Panc1 (cell line): ENCODE measurements at regions not wholly inside any gene's neighbourhood (a gene's known extent, or its start where the extent isn't known, plus 50 kb on each side); places are given as distances from the start of the nearest gene placed in this dataset.

Experiments used
- ATAC-seq: fragments of 200-7000 bp; cut with Tn5 transposase; 2 replicates; pipeline ENCODE4 v1.9.1; 2020; ENCODE audit warnings: mild to moderate bottlenecking, moderate library complexity
- BruUV-seq: library from RNA; stranded (reverse); fragments of 400-500 nt; replicated peaks from 2 replicates; lab custom pipeline; 2021; lab: Mats Ljungman, UMichigan
- CTCF ChIA-PET: fragments of 300-600 bp; sonication (Branson Sonifier 250); formaldehyde crosslinking; loops from one replicate; lab custom pipeline; 2022; ENCODE audit warnings: antibody characterized with exemption; lab: Charles Lee
- POLR2A ChIA-PET: fragments of 300-600 bp; sonication (Branson Sonifier 250); formaldehyde crosslinking; loops from one replicate; lab custom pipeline; 2022; ENCODE audit warnings: antibody characterized with exemption; lab: Charles Lee
- DNase-seq: peaks from one replicate; pipeline ENCODE4 v3.0.0-alpha.2; 2010; ENCODE audit warnings: low read depth, low spot score
- H3K27ac ChIP-seq: 2 replicates; pipeline ENCODE4 v1.5.1; 2011; ENCODE audit warnings: mild to moderate bottlenecking, low read length, inconsistent platforms
- H3K27me3 ChIP-seq: fragments of 200-500 bp; sonication (Bioruptor generic); 2 replicates; pipeline ENCODE4 v1.6.0; 2014; ENCODE audit warnings: low read length, inconsistent platforms; ENCODE audit not compliant: control insufficient read depth, insufficient read depth
- H3K36me3 ChIP-seq: fragments of 200-500 bp; sonication (Bioruptor generic); 2 replicates; pipeline ENCODE4 v1.5.1; 2014; ENCODE audit warnings: inconsistent platforms, mild to moderate bottlenecking, low read length, moderate library complexity; ENCODE audit not compliant: control insufficient read depth, insufficient read depth
- H3K4me1 ChIP-seq: 2 replicates; pipeline ENCODE4 v1.5.1; 2011; ENCODE audit warnings: inconsistent platforms, mild to moderate bottlenecking, low read length, moderate library complexity; ENCODE audit not compliant: control insufficient read depth, insufficient read depth
- H3K4me3 ChIP-seq, 2 experiments: 2 replicates each; pipeline ENCODE4 v1.5.1; 2011 to 2012; ENCODE audit warnings: low read depth in 2 of 2, low read length in 2 of 2, mild to moderate bottlenecking in 2 of 2, inconsistent platforms in 1 of 2, moderate library complexity in 1 of 2
- H3K9me3 ChIP-seq: fragments of 200-500 bp; sonication (Bioruptor generic); 2 replicates; pipeline ENCODE4 v1.5.1; 2014; ENCODE audit warnings: low read depth, mild to moderate bottlenecking, inconsistent platforms, low read length, moderate library complexity; ENCODE audit not compliant: control insufficient read depth, insufficient read depth
- POLR2AphosphoS5 ChIP-seq: IDR thresholded peaks from 2 replicates; pipeline ENCODE4 v1.6.1; 2012; ENCODE audit warnings: mild to moderate bottlenecking, low read depth, low read length, moderate library complexity
- REST ChIP-seq, 2 experiments: IDR thresholded peaks; 2 replicates each; pipeline ENCODE4 v1.6.1; 2011 to 2012; ENCODE audit warnings: low read depth in 2 of 2, control low read depth in 1 of 2, low read length in 1 of 2, mild to moderate bottlenecking in 1 of 2, moderate library complexity in 1 of 2; ENCODE audit not compliant: insufficient read depth in 1 of 2
- SIN3A ChIP-seq: IDR thresholded peaks from 2 replicates; pipeline ENCODE4 v1.6.1; 2012; ENCODE audit warnings: low read depth, mild to moderate bottlenecking, low read length, moderate library complexity, borderline replicate concordance; ENCODE audit not compliant: insufficient read depth
- TCF7L2 ChIP-seq: IDR thresholded peaks from 2 replicates; pipeline ENCODE4 v1.6.1; 2011; ENCODE audit warnings: mild to moderate bottlenecking, low read depth, low read length, inconsistent platforms
- in situ Hi-C: cut with HindIII; loops from 2 replicates; pipeline ENCODE4 v1.10.0; 2016; ENCODE audit warnings: low sequenced_read_pairs, low pct_unique_long_range_greater_than_20kb
- intact Hi-C: fragments of 100-400 bp; cut with micrococcal nuclease; formaldehyde crosslinking; loops from one replicate; pipeline ENCODE4 v1.10.0; 2022; ENCODE audit not compliant: unreplicated experiment
- TF ChIP-seq, protein P1 (sequence below): fragments of 450-650 bp; IDR thresholded peaks from 2 replicates; pipeline ENCODE4 v1.5.1; 2017; ENCODE audit warnings: mild to moderate bottlenecking

DNA sequence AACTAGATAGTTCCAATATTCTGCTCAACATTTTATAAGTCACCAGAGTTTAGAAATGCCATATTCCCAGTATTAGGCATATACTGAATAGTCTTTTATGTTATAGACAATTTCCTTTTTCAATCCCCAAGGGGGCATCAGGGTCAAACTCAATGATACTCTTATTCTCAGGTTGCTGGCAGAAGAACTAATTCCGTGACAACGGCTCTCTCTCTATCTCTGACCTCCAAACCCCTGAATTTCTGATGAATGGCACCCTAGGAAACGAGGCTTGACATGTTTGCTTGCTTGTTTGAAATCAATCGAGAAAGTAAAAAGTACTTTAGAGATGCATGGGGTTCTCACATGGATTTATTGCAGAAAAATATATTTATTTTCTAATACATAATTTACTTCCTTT is 160.1 kb downstream of the CASP12 start:
- ChIA-PET CTCF (no interaction called here), POLR2A (no interaction called here)
- TF ChIP-seq SIN3A (no peak), TCF7L2 (no peak), REST (IDR thresholded peaks at IDR 0.05; ENCODE audit: insufficient read depth in 1 of 2, low read depth in 2 of 2, low read length in 1 of 2) (no peak), POLR2AphosphoS5 (no peak)
- TF ChIP-seq, protein P1, sequence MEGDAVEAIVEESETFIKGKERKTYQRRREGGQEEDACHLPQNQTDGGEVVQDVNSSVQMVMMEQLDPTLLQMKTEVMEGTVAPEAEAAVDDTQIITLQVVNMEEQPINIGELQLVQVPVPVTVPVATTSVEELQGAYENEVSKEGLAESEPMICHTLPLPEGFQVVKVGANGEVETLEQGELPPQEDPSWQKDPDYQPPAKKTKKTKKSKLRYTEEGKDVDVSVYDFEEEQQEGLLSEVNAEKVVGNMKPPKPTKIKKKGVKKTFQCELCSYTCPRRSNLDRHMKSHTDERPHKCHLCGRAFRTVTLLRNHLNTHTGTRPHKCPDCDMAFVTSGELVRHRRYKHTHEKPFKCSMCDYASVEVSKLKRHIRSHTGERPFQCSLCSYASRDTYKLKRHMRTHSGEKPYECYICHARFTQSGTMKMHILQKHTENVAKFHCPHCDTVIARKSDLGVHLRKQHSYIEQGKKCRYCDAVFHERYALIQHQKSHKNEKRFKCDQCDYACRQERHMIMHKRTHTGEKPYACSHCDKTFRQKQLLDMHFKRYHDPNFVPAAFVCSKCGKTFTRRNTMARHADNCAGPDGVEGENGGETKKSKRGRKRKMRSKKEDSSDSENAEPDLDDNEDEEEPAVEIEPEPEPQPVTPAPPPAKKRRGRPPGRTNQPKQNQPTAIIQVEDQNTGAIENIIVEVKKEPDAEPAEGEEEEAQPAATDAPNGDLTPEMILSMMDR = no peak

GRCh38 chr11:104736502-104736901 is 161.8 kb downstream of the CASP12 start:
- ChIA-PET CTCF (no interaction called here), POLR2A (no interaction called here)
- intact Hi-C loops (no loop called here), in situ Hi-C loops (no loop called here)
- no peak for TF ChIP-seq POLR2AphosphoS5
- TF ChIP-seq, protein P1 = no peak
- TF ChIP-seq REST (IDR thresholded peaks at IDR 0.05; ENCODE audit: insufficient read depth in 1 of 2, low read depth in 2 of 2, low read length in 1 of 2) = no peak
- no peak for TF ChIP-seq SIN3A
- TF ChIP-seq TCF7L2 = no peak
- H3K27me3 ChIP-seq = no peaks in the 10 kb centered on the region
- no peaks in the 10 kb centered on the region for H3K4me1 ChIP-seq
- DNase-seq = no peak
- ATAC-seq = no peak
- no peaks in the 10 kb centered on the region for H3K36me3 ChIP-seq
- H3K27ac ChIP-seq = no peak overlapping the region
- H3K4me3 ChIP-seq = no peak overlapping the region
- no peaks in the 10 kb centered on the region for H3K9me3 ChIP-seq
- BruUV-seq = no TSS peak

More for the DNA sequence above, 160.1 kb downstream of the CASP12 start:
- no peak for DNase-seq
- H3K27me3 ChIP-seq = no peaks in the 10 kb centered on the region
- in situ Hi-C loops = no loop called here
- H3K4me1 ChIP-seq = no peaks in the 10 kb centered on the region
- BruUV-seq = no TSS peak
- intact Hi-C loops = no loop called here
- no peaks in the 10 kb centered on the region for H3K36me3 ChIP-seq
- ATAC-seq = no peak
- no peak overlapping the region for H3K27ac ChIP-seq
- no peak overlapping the region for H3K4me3 ChIP-seq
- H3K9me3 ChIP-seq = no peaks in the 10 kb centered on the region
